ENCODE measurements at regions not wholly inside any gene's neighbourhood (a gene's known extent, or its start where the extent isn't known, plus 50 kb on each side); places are given as distances from the start of the nearest gene placed in this dataset.

GRCh38 chr1:30575066-30575465, 148.3 kb downstream of the MATN1 start:
- no peak for TF ChIP-seq CTCF (optimal IDR thresholded peaks at IDR 0.05 in 1 of 3, IDR thresholded peaks at IDR 0.05 in 1 of 3, conservative IDR thresholded peaks at IDR 0.05 in 1 of 3; ENCODE audit: extremely low read depth in 1 of 3, insufficient read depth in 2 of 3, low read length in 3 of 3)
- no peak for TF ChIP-seq EZH2 (IDR thresholded peaks at IDR 0.05; ENCODE audit: low read length)

Data from keratinocyte (primary cell).